RWPE2 (cell line): ENCODE measurements at regions not wholly inside any gene's neighbourhood (a gene's known extent, or its start where the extent isn't known, plus 50 kb on each side); places are given as distances from the start of the nearest gene placed in this dataset.

ENCODE experiments used
- ATAC-seq: fragments of 200-7000 bp; cut with Tn5 transposase; 3 replicates; pipeline ENCODE4 v1.9.1; 2021; ENCODE audit warnings: low read depth
- DNase-seq: peaks from one replicate; pipeline ENCODE4 v3.0.0-alpha.2; 2020; ENCODE audit warnings: low spot score
- H3K27ac ChIP-seq: fragments of 450-650 bp; 2 replicates; pipeline ENCODE4 v1.5.1; 2017; ENCODE audit warnings: mild to moderate bottlenecking; ENCODE audit not compliant: poor library complexity, severe bottlenecking
- H3K27me3 ChIP-seq: fragments of 250-450 bp; sonication (Bioruptor Pico); 2 replicates; pipeline ENCODE4 v1.5.1; 2021; ENCODE audit warnings: mild to moderate bottlenecking, moderate library complexity; ENCODE audit not compliant: insufficient read depth, poor library complexity, severe bottlenecking
- H3K36me3 ChIP-seq: fragments of 250-450 bp; sonication (Bioruptor Pico); 2 replicates; pipeline ENCODE4 v1.5.1; 2020; ENCODE audit warnings: low read depth, mild to moderate bottlenecking, moderate library complexity
- H3K4me1 ChIP-seq: fragments of 250-450 bp; sonication (Bioruptor Pico); 2 replicates; pipeline ENCODE4 v1.5.1; 2021; ENCODE audit warnings: mild to moderate bottlenecking, moderate library complexity; ENCODE audit not compliant: insufficient read depth, poor library complexity, severe bottlenecking
- H3K4me3 ChIP-seq: fragments of 250-450 bp; sonication (Bioruptor Pico); 2 replicates; pipeline ENCODE4 v1.5.1; 2021; ENCODE audit warnings: mild to moderate bottlenecking, moderate library complexity; ENCODE audit not compliant: severe bottlenecking
- H3K9me3 ChIP-seq: fragments of 250-450 bp; sonication (Bioruptor Pico); 2 replicates; pipeline ENCODE4 v1.5.1; 2021; ENCODE audit warnings: mild to moderate bottlenecking, moderate library complexity; ENCODE audit not compliant: severe bottlenecking
- CTCF ChIP-seq: fragments of 450-650 bp; IDR thresholded peaks from one replicate; pipeline ENCODE4 v1.5.1; 2017; ENCODE audit warnings: mild to moderate bottlenecking, moderate library complexity; ENCODE audit not compliant: poor library complexity, severe bottlenecking

DNA sequence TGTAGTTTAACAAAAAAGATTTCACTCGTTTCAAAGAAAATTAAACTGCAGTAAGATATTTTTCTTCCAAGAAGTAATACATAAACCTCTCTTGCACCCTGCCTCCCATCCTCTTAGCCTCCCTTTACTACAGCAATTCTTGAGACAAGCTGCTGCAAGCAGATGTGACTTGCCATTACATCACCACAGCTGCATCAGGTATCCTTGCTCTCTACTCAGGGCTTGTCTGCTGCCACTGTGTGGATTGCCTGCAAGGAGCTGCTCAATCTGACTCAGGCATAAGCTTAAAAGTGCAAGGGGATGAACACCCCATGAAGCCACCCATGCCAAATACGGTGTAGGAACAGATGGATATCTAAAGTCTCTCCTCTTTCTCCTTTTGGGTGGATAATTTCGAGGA lies 609.9 kb downstream of the DNAJB9 start:
- peaks cover 3% of the 10 kb centered on the region for H3K9me3 ChIP-seq

GRCh38 chr7:109190766-109191398 lies 621.2 kb downstream of the DNAJB9 start:
- TF ChIP-seq CTCF: no peak
- H3K4me1 ChIP-seq: no peaks in the 10 kb centered on the region
- H3K9me3 ChIP-seq: peaks cover 2% of the 10 kb centered on the region
- DNase-seq (no peak), ATAC-seq (no peak)
- no peaks in the 10 kb centered on the region for H3K27me3 ChIP-seq
- no peaks in the 10 kb centered on the region for H3K36me3 ChIP-seq
- H3K27ac ChIP-seq: no peak overlapping the region
- H3K4me3 ChIP-seq: no peak overlapping the region

More for the DNA sequence above, 609.9 kb downstream of the DNAJB9 start:
- no peaks in the 10 kb centered on the region for H3K27me3 ChIP-seq
- no peak overlapping the region for H3K27ac ChIP-seq
- TF ChIP-seq CTCF: no peak
- ATAC-seq (no peak), DNase-seq (no peak)
- no peaks in the 10 kb centered on the region for H3K36me3 ChIP-seq
- H3K4me3 ChIP-seq: no peak overlapping the region
- H3K4me1 ChIP-seq: no peaks in the 10 kb centered on the region

DNA sequence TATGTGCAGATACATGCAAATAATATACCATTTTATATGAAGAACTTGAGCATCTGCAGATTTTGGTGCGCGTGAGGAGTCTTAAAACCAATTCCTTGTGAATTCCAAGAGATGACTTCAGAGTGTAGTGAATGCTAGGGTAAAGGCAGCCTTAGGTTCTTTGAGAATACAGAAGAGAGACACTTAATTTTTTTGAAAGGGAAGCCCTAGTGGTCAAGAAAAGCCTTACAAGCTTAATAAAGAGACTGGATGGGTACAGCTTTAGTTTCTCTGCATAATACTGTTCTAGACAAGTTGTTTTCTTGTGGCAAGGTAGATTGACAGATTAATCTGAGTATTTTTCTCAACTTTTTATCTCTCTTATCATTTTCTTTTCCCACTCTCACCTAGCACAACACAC lies 636.5 kb downstream of the DNAJB9 start:
- no peak for DNase-seq
- Histone ChIP-seq H3K9me3 (no peaks in the 10 kb centered on the region), H3K27ac (no peak overlapping the region), H3K4me3 (no peak overlapping the region), H3K4me1 (no peaks in the 10 kb centered on the region), H3K27me3 (no peaks in the 10 kb centered on the region), H3K36me3 (no peaks in the 10 kb centered on the region)
- no peak for ATAC-seq
- peak; percentile 28 for TF ChIP-seq CTCF

DNA sequence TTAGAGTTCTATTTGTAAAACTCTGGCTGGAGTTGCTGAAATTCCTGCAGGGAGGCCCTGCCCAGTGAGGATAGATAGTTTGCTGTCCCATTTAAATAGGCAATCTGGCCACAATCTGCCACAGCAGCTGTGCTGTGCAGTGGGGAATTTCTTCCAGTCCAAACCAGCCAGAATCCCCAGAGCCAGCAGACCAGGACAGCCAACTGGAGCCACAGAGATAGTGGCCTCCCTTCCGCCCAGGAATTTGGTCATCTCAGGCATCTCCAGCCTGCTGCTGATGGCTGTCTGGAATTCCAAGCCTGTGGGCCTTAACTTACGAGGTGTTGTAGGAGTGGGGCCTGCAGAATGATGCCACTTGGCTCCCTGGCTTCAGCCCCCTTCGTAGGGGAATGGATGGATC lies 643.4 kb downstream of the DNAJB9 start:
- no peaks in the 10 kb centered on the region for H3K4me1 ChIP-seq
- ATAC-seq (no peak), DNase-seq (no peak)
- H3K36me3 ChIP-seq: no peaks in the 10 kb centered on the region
- H3K27ac ChIP-seq: no peak overlapping the region
- H3K27me3 ChIP-seq: peaks cover 3% of the 10 kb centered on the region
- no peak overlapping the region for H3K4me3 ChIP-seq
- no peak for TF ChIP-seq CTCF
- no peaks in the 10 kb centered on the region for H3K9me3 ChIP-seq

DNA sequence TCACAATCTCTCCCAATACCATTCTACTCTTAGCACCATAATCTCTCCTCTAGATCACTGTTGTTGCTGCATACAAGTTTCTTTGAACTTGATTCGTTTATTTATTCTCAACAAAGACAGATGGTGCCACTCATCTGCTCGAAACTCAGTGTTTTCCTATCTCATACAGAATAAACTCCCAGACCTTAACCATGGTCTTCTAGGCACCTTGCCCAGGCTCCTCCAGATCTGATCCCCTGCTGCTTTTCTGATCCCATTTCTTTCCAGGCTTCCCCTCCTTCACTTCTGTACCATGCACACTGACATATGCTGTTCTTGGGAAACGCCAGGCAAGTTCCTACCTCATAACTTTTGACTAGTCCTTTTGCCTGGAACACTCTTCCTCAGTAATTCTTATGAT lies 645.7 kb downstream of the DNAJB9 start:
- ATAC-seq: no peak
- DNase-seq: no peak
- Histone ChIP-seq H3K27ac (no peak overlapping the region), H3K9me3 (no peaks in the 10 kb centered on the region), H3K4me1 (no peaks in the 10 kb centered on the region), H3K27me3 (peaks cover 3% of the 10 kb centered on the region), H3K4me3 (no peak overlapping the region), H3K36me3 (no peaks in the 10 kb centered on the region)
- no peak for TF ChIP-seq CTCF
